SJSA1 (cell line): ENCODE measurements at regions not wholly inside any gene's neighbourhood (a gene's known extent, or its start where the extent isn't known, plus 50 kb on each side); places are given as distances from the start of the nearest gene placed in this dataset.
A peak's percentile ranks its signal among the peaks of the same experiment; 100 is the strongest.

Experiments
- DNase-seq, 2 experiments: peaks; one replicate each; pipeline ENCODE4 v3.0.0-alpha.2; 2015 to 2020; ENCODE audit warnings: low spot score in 2 of 2, low read depth in 1 of 2
- H3K27ac ChIP-seq: fragments of 250-450 bp; sonication (Bioruptor Pico); 2 replicates; pipeline ENCODE4 v1.5.1; 2020; ENCODE audit warnings: mild to moderate bottlenecking, moderate library complexity
- H3K27me3 ChIP-seq: fragments of 250-450 bp; sonication (Bioruptor Pico); replicated peaks from 2 replicates; pipeline ENCODE4 v1.5.1; 2020; ENCODE audit warnings: mild to moderate bottlenecking, moderate library complexity
- H3K36me3 ChIP-seq: fragments of 250-450 bp; sonication (Bioruptor Pico); 2 replicates; pipeline ENCODE4 v1.5.1; 2020; ENCODE audit warnings: mild to moderate bottlenecking
- H3K4me1 ChIP-seq: fragments of 250-450 bp; sonication (Bioruptor Pico); replicated peaks from 2 replicates; pipeline ENCODE4 v1.6.1; 2021; ENCODE audit warnings: mild to moderate bottlenecking
- H3K4me3 ChIP-seq: fragments of 250-450 bp; sonication (Bioruptor Pico); 2 replicates; pipeline ENCODE4 v1.5.1; 2020; ENCODE audit warnings: mild to moderate bottlenecking
- H3K9me3 ChIP-seq: fragments of 250-450 bp; sonication (Bioruptor Pico); replicated peaks from 2 replicates; pipeline ENCODE4 v1.5.1; 2020; ENCODE audit warnings: mild to moderate bottlenecking

- Histone ChIP-seq H3K27ac (no peak overlapping the region), H3K27me3 (no peaks in the 10 kb centered on the region), H3K4me1 (no peaks in the 10 kb centered on the region), H3K9me3 (no peaks in the 10 kb centered on the region; the same call in 1 of the 2 replicates), H3K36me3 (no peaks in the 10 kb centered on the region), H3K4me3 (no peak overlapping the region)
- DNase-seq = no peak
Measured at GRCh38 chr4:130524057-130524456, 1428.1 kb downstream of the C4orf33 start.

GRCh38 chr4:130530505-130530904 lies 1434.6 kb downstream of the C4orf33 start:
- H3K4me1 ChIP-seq = no peaks in the 10 kb centered on the region
- no peak overlapping the region for H3K27ac ChIP-seq
- no peaks in the 10 kb centered on the region; the same call in 1 of the 2 replicates for H3K9me3 ChIP-seq
- H3K27me3 ChIP-seq = no peaks in the 10 kb centered on the region
- no peak overlapping the region for H3K4me3 ChIP-seq
- DNase-seq = no peak
- no peaks in the 10 kb centered on the region for H3K36me3 ChIP-seq

- Histone ChIP-seq H3K4me3 (no peak overlapping the region), H3K4me1 (no peaks in the 10 kb centered on the region), H3K27me3 (no peaks in the 10 kb centered on the region), H3K9me3 (no peaks in the 10 kb centered on the region), H3K27ac (no peak overlapping the region), H3K36me3 (no peaks in the 10 kb centered on the region)
- DNase-seq = no peak
Measured at GRCh38 chr4:130534651-130535050, 1438.7 kb downstream of the C4orf33 start.

- no peak overlapping the region for H3K27ac ChIP-seq
- H3K9me3 ChIP-seq = no peaks in the 10 kb centered on the region
- H3K4me3 ChIP-seq = no peak overlapping the region
- no peaks in the 10 kb centered on the region for H3K4me1 ChIP-seq
- no peaks in the 10 kb centered on the region for H3K27me3 ChIP-seq
- H3K36me3 ChIP-seq = no peaks in the 10 kb centered on the region
- DNase-seq = no peak
Measured at GRCh38 chr4:130542953-130543352, 1447.0 kb downstream of the C4orf33 start.

GRCh38 chr4:130545171-130545570 lies 1449.2 kb downstream of the C4orf33 start:
- H3K27me3 ChIP-seq = no peaks in the 10 kb centered on the region
- H3K4me3 ChIP-seq = no peak overlapping the region
- H3K36me3 ChIP-seq = no peaks in the 10 kb centered on the region
- H3K4me1 ChIP-seq = no peaks in the 10 kb centered on the region
- no peak for DNase-seq
- no peaks in the 10 kb centered on the region for H3K9me3 ChIP-seq
- H3K27ac ChIP-seq = no peak overlapping the region

GRCh38 chr4:130545596-130545995 lies 1449.6 kb downstream of the C4orf33 start:
- Histone ChIP-seq H3K27me3 (no peaks in the 10 kb centered on the region), H3K36me3 (no peaks in the 10 kb centered on the region), H3K27ac (no peak overlapping the region), H3K4me3 (no peak overlapping the region), H3K9me3 (no peaks in the 10 kb centered on the region), H3K4me1 (no peaks in the 10 kb centered on the region)
- no peak for DNase-seq

- H3K9me3 ChIP-seq = no peaks in the 10 kb centered on the region
- H3K4me3 ChIP-seq = no peak overlapping the region
- DNase-seq = no peak
- no peaks in the 10 kb centered on the region for H3K36me3 ChIP-seq
- no peak overlapping the region for H3K27ac ChIP-seq
- no peaks in the 10 kb centered on the region for H3K4me1 ChIP-seq
- no peaks in the 10 kb centered on the region for H3K27me3 ChIP-seq
Measured at GRCh38 chr4:130559268-130559667, 1463.3 kb downstream of the C4orf33 start.

- H3K4me3 ChIP-seq = peak overlapping the region; percentile 17
Measured at GRCh38 chr4:130563185-130563888, 1467.4 kb downstream of the C4orf33 start.

GRCh38 chr4:130563889-130564418 lies 1468.0 kb downstream of the C4orf33 start:
- Histone ChIP-seq H3K27me3 (no peaks in the 10 kb centered on the region), H3K4me3 (peak overlapping the region; percentile 17), H3K9me3 (no peaks in the 10 kb centered on the region), H3K4me1 (no peaks in the 10 kb centered on the region), H3K27ac (no peak overlapping the region), H3K36me3 (no peaks in the 10 kb centered on the region)
- no peak for DNase-seq

More at GRCh38 chr4:130563185-130563888, 1467.4 kb downstream of the C4orf33 start:
- H3K4me1 ChIP-seq = no peaks in the 10 kb centered on the region
- H3K27me3 ChIP-seq = no peaks in the 10 kb centered on the region
- H3K9me3 ChIP-seq = no peaks in the 10 kb centered on the region
- H3K27ac ChIP-seq = no peak overlapping the region
- peak in 1 of 2 experiments; percentile 15 for DNase-seq
- H3K36me3 ChIP-seq = no peaks in the 10 kb centered on the region

- no peaks in the 10 kb centered on the region for H3K27me3 ChIP-seq
- H3K36me3 ChIP-seq = no peaks in the 10 kb centered on the region
- H3K4me3 ChIP-seq = no peak overlapping the region
- no peak for DNase-seq
- no peaks in the 10 kb centered on the region for H3K9me3 ChIP-seq
- no peaks in the 10 kb centered on the region for H3K4me1 ChIP-seq
- no peak overlapping the region for H3K27ac ChIP-seq
Measured at GRCh38 chr4:130568746-130569145, 1472.8 kb downstream of the C4orf33 start.

- H3K27ac ChIP-seq = no peak overlapping the region
- no peaks in the 10 kb centered on the region for H3K9me3 ChIP-seq
- no peak for DNase-seq
- no peaks in the 10 kb centered on the region for H3K27me3 ChIP-seq
- H3K36me3 ChIP-seq = no peaks in the 10 kb centered on the region
- no peaks in the 10 kb centered on the region for H3K4me1 ChIP-seq
- no peak overlapping the region for H3K4me3 ChIP-seq
Measured at GRCh38 chr4:130573742-130574141, 1477.8 kb downstream of the C4orf33 start.

GRCh38 chr4:130574215-130574614 lies 1478.3 kb downstream of the C4orf33 start:
- H3K36me3 ChIP-seq = no peaks in the 10 kb centered on the region
- DNase-seq = no peak
- no peaks in the 10 kb centered on the region for H3K27me3 ChIP-seq
- no peaks in the 10 kb centered on the region for H3K4me1 ChIP-seq
- no peak overlapping the region for H3K27ac ChIP-seq
- no peaks in the 10 kb centered on the region for H3K9me3 ChIP-seq
- H3K4me3 ChIP-seq = no peak overlapping the region

GRCh38 chr4:130576218-130576617 lies 1480.3 kb downstream of the C4orf33 start:
- no peak for DNase-seq
- Histone ChIP-seq H3K27ac (no peak overlapping the region), H3K27me3 (no peaks in the 10 kb centered on the region), H3K4me3 (no peak overlapping the region), H3K4me1 (no peaks in the 10 kb centered on the region), H3K36me3 (no peaks in the 10 kb centered on the region), H3K9me3 (no peaks in the 10 kb centered on the region)

GRCh38 chr4:130591091-130591490 lies 1495.1 kb downstream of the C4orf33 start:
- Histone ChIP-seq H3K4me3 (no peak overlapping the region), H3K9me3 (no peaks in the 10 kb centered on the region), H3K27ac (no peak overlapping the region), H3K36me3 (no peaks in the 10 kb centered on the region), H3K27me3 (no peaks in the 10 kb centered on the region), H3K4me1 (no peaks in the 10 kb centered on the region)
- DNase-seq = no peak

GRCh38 chr4:130600706-130601105 lies 1504.8 kb downstream of the C4orf33 start:
- Histone ChIP-seq H3K9me3 (no peaks in the 10 kb centered on the region), H3K4me3 (no peak overlapping the region), H3K27me3 (no peaks in the 10 kb centered on the region), H3K4me1 (no peaks in the 10 kb centered on the region), H3K36me3 (no peaks in the 10 kb centered on the region), H3K27ac (no peak overlapping the region)
- no peak for DNase-seq
